ENCODE measurements at regions not wholly inside any gene's neighbourhood (a gene's known extent, or its start where the extent isn't known, plus 50 kb on each side); places are given as distances from the start of the nearest gene placed in this dataset.

- H3K36me3 ChIP-seq (replicated peaks; ENCODE audit: low read depth, low read length): no peaks in the 10 kb centered on the region
- H3K79me2 ChIP-seq (ENCODE audit: low read length): no peaks in the 10 kb centered on the region
- H3K9ac ChIP-seq (ENCODE audit: low read length): no peak overlapping the region
- H4K20me1 ChIP-seq (ENCODE audit: insufficient read depth, low read length): no peaks in the 10 kb centered on the region
- H2AFZ ChIP-seq (ENCODE audit: low read depth, low read length): no peak overlapping the region
- no peaks in the 10 kb centered on the region for H3K4me1 ChIP-seq (ENCODE audit: low read length)
- no peaks in the 10 kb centered on the region for H3K27me3 ChIP-seq (ENCODE audit: low read depth, low read length)
- H3K9me3 ChIP-seq (ENCODE audit: insufficient read depth, low read length): no peaks in the 10 kb centered on the region
- TF ChIP-seq EZH2phosphoT487 (IDR thresholded peaks at IDR 0.05; ENCODE audit: low read depth): no peak
- TF ChIP-seq, protein P1, sequence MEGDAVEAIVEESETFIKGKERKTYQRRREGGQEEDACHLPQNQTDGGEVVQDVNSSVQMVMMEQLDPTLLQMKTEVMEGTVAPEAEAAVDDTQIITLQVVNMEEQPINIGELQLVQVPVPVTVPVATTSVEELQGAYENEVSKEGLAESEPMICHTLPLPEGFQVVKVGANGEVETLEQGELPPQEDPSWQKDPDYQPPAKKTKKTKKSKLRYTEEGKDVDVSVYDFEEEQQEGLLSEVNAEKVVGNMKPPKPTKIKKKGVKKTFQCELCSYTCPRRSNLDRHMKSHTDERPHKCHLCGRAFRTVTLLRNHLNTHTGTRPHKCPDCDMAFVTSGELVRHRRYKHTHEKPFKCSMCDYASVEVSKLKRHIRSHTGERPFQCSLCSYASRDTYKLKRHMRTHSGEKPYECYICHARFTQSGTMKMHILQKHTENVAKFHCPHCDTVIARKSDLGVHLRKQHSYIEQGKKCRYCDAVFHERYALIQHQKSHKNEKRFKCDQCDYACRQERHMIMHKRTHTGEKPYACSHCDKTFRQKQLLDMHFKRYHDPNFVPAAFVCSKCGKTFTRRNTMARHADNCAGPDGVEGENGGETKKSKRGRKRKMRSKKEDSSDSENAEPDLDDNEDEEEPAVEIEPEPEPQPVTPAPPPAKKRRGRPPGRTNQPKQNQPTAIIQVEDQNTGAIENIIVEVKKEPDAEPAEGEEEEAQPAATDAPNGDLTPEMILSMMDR (IDR thresholded peaks at IDR 0.05; ENCODE audit: low read depth, low read length): no peak
- H3K4me3 ChIP-seq (ENCODE audit: low read length): no peak overlapping the region
- H3K27ac ChIP-seq (ENCODE audit: low read length): no peak overlapping the region
- no peak overlapping the region for H3K4me2 ChIP-seq (ENCODE audit: low read length)
Measured at GRCh38 chr21:26397545-26397944, 175.5 kb downstream of the CYYR1 start.

- no peak overlapping the region for H3K4me3 ChIP-seq (ENCODE audit: low read length)
- H3K27me3 ChIP-seq (ENCODE audit: low read depth, low read length): no peaks in the 10 kb centered on the region
- no peak overlapping the region for H3K9ac ChIP-seq (ENCODE audit: low read length)
- no peak overlapping the region for H2AFZ ChIP-seq (ENCODE audit: low read depth, low read length)
- TF ChIP-seq, protein P1 (IDR thresholded peaks at IDR 0.05; ENCODE audit: low read depth, low read length): no peak
- TF ChIP-seq EZH2phosphoT487 (IDR thresholded peaks at IDR 0.05; ENCODE audit: low read depth): no peak
- H3K4me1 ChIP-seq (ENCODE audit: low read length): peaks cover 9% of the 10 kb centered on the region; the same call in 1 of the 2 replicates
- no peak overlapping the region for H3K4me2 ChIP-seq (ENCODE audit: low read length)
- no peaks in the 10 kb centered on the region for H3K79me2 ChIP-seq (ENCODE audit: low read length)
- H4K20me1 ChIP-seq (ENCODE audit: insufficient read depth, low read length): no peaks in the 10 kb centered on the region
- H3K27ac ChIP-seq (ENCODE audit: low read length): no peak overlapping the region
- peaks cover 4% of the 10 kb centered on the region; the same call in 1 of the 2 replicates for H3K9me3 ChIP-seq (ENCODE audit: insufficient read depth, low read length)
- H3K36me3 ChIP-seq (replicated peaks; ENCODE audit: low read depth, low read length): no peaks in the 10 kb centered on the region
Measured at GRCh38 chr21:26394341-26394740, 178.7 kb downstream of the CYYR1 start.

DNA sequence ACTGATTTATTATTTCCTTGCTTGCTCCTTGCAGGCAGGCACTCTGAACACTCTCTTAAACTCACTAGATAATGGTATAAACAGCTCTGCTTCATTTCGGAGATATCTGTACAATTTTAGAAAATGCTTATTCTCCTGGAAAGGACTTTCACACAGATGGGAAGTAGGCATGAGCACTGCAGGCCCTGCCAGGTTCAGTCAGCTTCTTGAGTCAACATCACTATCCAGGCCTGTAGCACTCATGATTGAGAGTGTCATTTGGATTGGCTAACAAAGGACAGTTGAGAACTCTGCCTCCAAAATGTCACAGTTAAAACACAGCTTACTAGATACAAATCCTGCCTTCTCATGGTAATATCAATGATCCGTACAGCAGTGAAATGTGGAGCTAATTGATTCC, 181.9 kb downstream of the CYYR1 start:
- peaks cover 9% of the 10 kb centered on the region; the same call in 1 of the 2 replicates for H3K4me1 ChIP-seq (ENCODE audit: low read length)
- no peaks in the 10 kb centered on the region for H3K27me3 ChIP-seq (ENCODE audit: low read depth, low read length)
- no peak overlapping the region for H3K27ac ChIP-seq (ENCODE audit: low read length)
- H3K4me2 ChIP-seq (ENCODE audit: low read length): no peak overlapping the region
- H3K9me3 ChIP-seq (ENCODE audit: insufficient read depth, low read length): peaks cover 4% of the 10 kb centered on the region; the same call in 1 of the 2 replicates
- TF ChIP-seq, protein P1 (IDR thresholded peaks at IDR 0.05; ENCODE audit: low read depth, low read length): no peak
- no peak for TF ChIP-seq EZH2phosphoT487 (IDR thresholded peaks at IDR 0.05; ENCODE audit: low read depth)
- H3K79me2 ChIP-seq (ENCODE audit: low read length): no peaks in the 10 kb centered on the region
- H3K9ac ChIP-seq (ENCODE audit: low read length): no peak overlapping the region
- no peaks in the 10 kb centered on the region for H4K20me1 ChIP-seq (ENCODE audit: insufficient read depth, low read length)
- no peak overlapping the region for H3K4me3 ChIP-seq (ENCODE audit: low read length)
- H3K36me3 ChIP-seq (replicated peaks; ENCODE audit: low read depth, low read length): no peaks in the 10 kb centered on the region
- H2AFZ ChIP-seq (ENCODE audit: low read depth, low read length): no peak overlapping the region

DNA sequence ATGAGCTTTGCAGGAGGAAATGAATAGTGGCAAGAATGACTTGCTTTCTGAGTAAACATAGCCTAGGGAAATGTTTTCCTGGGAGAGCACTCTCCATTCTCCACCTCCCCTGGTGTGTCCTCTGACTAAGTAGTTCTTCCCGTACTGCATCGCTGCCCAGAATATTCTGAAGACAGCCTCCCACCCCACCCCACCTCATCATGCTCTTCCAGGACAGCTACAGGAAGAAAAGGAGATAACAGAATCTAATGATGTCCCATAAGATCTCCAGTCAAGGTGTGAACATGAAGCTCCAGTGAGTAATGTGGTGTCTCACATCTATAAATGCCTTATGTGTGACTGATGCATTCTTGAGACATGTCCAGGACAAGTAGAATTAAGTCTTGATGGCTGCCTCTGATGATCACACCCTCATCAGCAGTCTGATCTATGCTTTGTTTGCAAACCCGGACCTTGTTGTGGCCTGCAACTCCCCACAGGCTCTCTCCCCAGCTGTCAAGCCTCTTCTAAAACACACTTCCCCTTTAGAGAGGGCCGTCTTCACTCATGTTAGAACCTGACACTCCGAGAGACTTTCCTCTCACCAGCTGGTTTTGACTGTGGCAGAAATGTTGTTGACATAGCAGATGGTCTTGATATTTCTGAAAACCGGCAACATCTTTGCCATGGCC, 183.0 kb downstream of the CYYR1 start:
- Histone ChIP-seq H3K27ac (ENCODE audit: low read length) (no peak overlapping the region), H3K4me2 (ENCODE audit: low read length) (no peak overlapping the region), H3K9ac (ENCODE audit: low read length) (no peak overlapping the region)

More for the DNA sequence above, 183.0 kb downstream of the CYYR1 start:
- H3K27me3 ChIP-seq (ENCODE audit: low read depth, low read length): no peaks in the 10 kb centered on the region
- H2AFZ ChIP-seq (ENCODE audit: low read depth, low read length): no peak overlapping the region
- peaks cover 9% of the 10 kb centered on the region; the same call in 1 of the 2 replicates for H3K4me1 ChIP-seq (ENCODE audit: low read length)
- no peak for TF ChIP-seq EZH2phosphoT487 (IDR thresholded peaks at IDR 0.05; ENCODE audit: low read depth)
- TF ChIP-seq, protein P1 (IDR thresholded peaks at IDR 0.05; ENCODE audit: low read depth, low read length): no peak
- no peak overlapping the region for H3K4me3 ChIP-seq (ENCODE audit: low read length)
- no peaks in the 10 kb centered on the region for H3K79me2 ChIP-seq (ENCODE audit: low read length)
- peaks cover 4% of the 10 kb centered on the region; the same call in 1 of the 2 replicates for H3K9me3 ChIP-seq (ENCODE audit: insufficient read depth, low read length)
- H3K36me3 ChIP-seq (replicated peaks; ENCODE audit: low read depth, low read length): no peaks in the 10 kb centered on the region
- no peaks in the 10 kb centered on the region for H4K20me1 ChIP-seq (ENCODE audit: insufficient read depth, low read length)

Data from OCI-LY3 (cell line).